Fibroblast of lung (primary cell): ENCODE measurements at regions not wholly inside any gene's neighbourhood (a gene's known extent, or its start where the extent isn't known, plus 50 kb on each side); places are given as distances from the start of the nearest gene placed in this dataset.

Experiments
- EZH2 ChIP-seq: IDR thresholded peaks from 2 replicates; pipeline ENCODE4 v1.5.1; 2012; ENCODE audit warnings: low read length, control low read depth, mild to moderate bottlenecking; ENCODE audit errors: missing control alignments
- TF ChIP-seq, protein P1 (sequence below), 2 donors: IDR thresholded peaks in 1 of 2; conservative IDR thresholded peaks in 1 of 2; 1 replicate in 1 of 2; 2 replicates in 1 of 2; pipeline ENCODE4 v1.5.1; 2011 to 2012; ENCODE audit warnings: low read length in 2 of 2, control low read depth in 1 of 2, inconsistent platforms in 1 of 2, low read depth in 1 of 2, mild to moderate bottlenecking in 1 of 2

DNA sequence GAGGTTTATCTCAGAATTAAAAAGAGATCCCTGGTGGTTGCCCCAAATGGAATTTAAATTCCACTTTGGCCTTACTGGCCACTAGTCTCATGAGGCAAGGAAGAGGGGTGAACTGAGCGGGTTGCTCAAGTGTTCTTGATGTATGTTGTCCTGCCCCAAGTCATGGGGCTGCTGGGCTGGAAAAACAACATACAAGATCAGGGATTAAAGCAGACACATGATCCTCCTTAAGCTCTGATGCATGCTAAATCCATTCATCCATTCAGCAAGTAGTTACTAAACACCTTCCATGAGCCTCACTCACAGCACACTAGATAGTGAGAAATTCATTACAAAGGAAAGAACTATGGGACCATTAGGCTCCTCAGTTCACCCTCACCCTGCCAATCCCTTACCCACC is 196.3 kb downstream of the MREG start:
- TF ChIP-seq, protein P1, sequence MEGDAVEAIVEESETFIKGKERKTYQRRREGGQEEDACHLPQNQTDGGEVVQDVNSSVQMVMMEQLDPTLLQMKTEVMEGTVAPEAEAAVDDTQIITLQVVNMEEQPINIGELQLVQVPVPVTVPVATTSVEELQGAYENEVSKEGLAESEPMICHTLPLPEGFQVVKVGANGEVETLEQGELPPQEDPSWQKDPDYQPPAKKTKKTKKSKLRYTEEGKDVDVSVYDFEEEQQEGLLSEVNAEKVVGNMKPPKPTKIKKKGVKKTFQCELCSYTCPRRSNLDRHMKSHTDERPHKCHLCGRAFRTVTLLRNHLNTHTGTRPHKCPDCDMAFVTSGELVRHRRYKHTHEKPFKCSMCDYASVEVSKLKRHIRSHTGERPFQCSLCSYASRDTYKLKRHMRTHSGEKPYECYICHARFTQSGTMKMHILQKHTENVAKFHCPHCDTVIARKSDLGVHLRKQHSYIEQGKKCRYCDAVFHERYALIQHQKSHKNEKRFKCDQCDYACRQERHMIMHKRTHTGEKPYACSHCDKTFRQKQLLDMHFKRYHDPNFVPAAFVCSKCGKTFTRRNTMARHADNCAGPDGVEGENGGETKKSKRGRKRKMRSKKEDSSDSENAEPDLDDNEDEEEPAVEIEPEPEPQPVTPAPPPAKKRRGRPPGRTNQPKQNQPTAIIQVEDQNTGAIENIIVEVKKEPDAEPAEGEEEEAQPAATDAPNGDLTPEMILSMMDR (conservative IDR thresholded peaks at IDR 0.05 in 1 of 2, IDR thresholded peaks at IDR 0.05 in 1 of 2; ENCODE audit: low read depth in 1 of 2, low read length in 2 of 2): no peak
- TF ChIP-seq EZH2: no peak
